Stimulated activated CD4-positive, alpha-beta T cell treated with anti-CD3 and anti-CD28 coated beads, Interleukin-12 subunit alpha, Interleukin-12 subunit beta, amount 100 ng/mL, for 4 hours (primary cell): ENCODE measurements at regions not wholly inside any gene's neighbourhood (a gene's known extent, or its start where the extent isn't known, plus 50 kb on each side); places are given as distances from the start of the nearest gene placed in this dataset.
"Not testable (repeated sequence)": the region's sequence is repeated elsewhere in the genome, so short reads cannot be mapped to it uniquely, and the experiment has no call there.

Source experiments
- DNase-seq: peaks from one replicate; pipeline ENCODE4 v3.0.0-alpha.2; 2020

GRCh38 chr1:234836776-234837357, 226.9 kb upstream of the IRF2BP2 start:
- DNase-seq, result no peak

- DNase-seq, result no peak
Observed at GRCh38 chr1:234836045-234836681, 226.2 kb upstream of the IRF2BP2 start.

- DNase-seq, result no peak
Observed at GRCh38 chr1:234835239-234835638, 225.3 kb upstream of the IRF2BP2 start.

GRCh38 chr1:234833646-234834045, 223.7 kb upstream of the IRF2BP2 start:
- DNase-seq, result no peak

- no peak for DNase-seq
Observed at GRCh38 chr1:234833118-234833517, 223.1 kb upstream of the IRF2BP2 start.

GRCh38 chr1:234827656-234828055, 217.7 kb upstream of the IRF2BP2 start:
- DNase-seq, result no peak

- no peak for DNase-seq
Observed at GRCh38 chr1:234827181-234827580, 217.2 kb upstream of the IRF2BP2 start.

GRCh38 chr1:234826352-234826751, 216.4 kb upstream of the IRF2BP2 start:
- DNase-seq, result no peak

- DNase-seq, result no peak
Observed at GRCh38 chr1:234825498-234826165, 215.7 kb upstream of the IRF2BP2 start.

- DNase-seq, result not testable (repeated sequence)
Observed at GRCh38 chr1:234824836-234825235, 214.9 kb upstream of the IRF2BP2 start.

- no peak for DNase-seq
Observed at GRCh38 chr1:234823191-234824176, 213.5 kb upstream of the IRF2BP2 start.

GRCh38 chr1:234821840-234822239, 211.9 kb upstream of the IRF2BP2 start:
- DNase-seq, result no peak

- no peak for DNase-seq
Observed at GRCh38 chr1:234820597-234820996, 210.6 kb upstream of the IRF2BP2 start.

GRCh38 chr1:234819845-234820244, 209.9 kb upstream of the IRF2BP2 start:
- DNase-seq, result not testable (repeated sequence)

GRCh38 chr1:234818040-234818387, 208.0 kb upstream of the IRF2BP2 start:
- DNase-seq, result not testable (repeated sequence)

GRCh38 chr1:234817313-234818039, 207.5 kb upstream of the IRF2BP2 start:
- DNase-seq, result not testable (repeated sequence)

GRCh38 chr1:234816864-234817263, 206.9 kb upstream of the IRF2BP2 start:
- DNase-seq, result not testable (repeated sequence)

GRCh38 chr1:234816186-234816851, 206.3 kb upstream of the IRF2BP2 start:
- DNase-seq, result not testable (repeated sequence)

- DNase-seq, result not testable (repeated sequence)
Observed at GRCh38 chr1:234815295-234815815, 205.4 kb upstream of the IRF2BP2 start.

GRCh38 chr1:234814235-234814634, 204.3 kb upstream of the IRF2BP2 start:
- not testable (repeated sequence) for DNase-seq

GRCh38 chr1:234811824-234812223, 201.8 kb upstream of the IRF2BP2 start:
- not testable (repeated sequence) for DNase-seq
